ES-I3 (cell line): ENCODE measurements at regions not wholly inside any gene's neighbourhood (a gene's known extent, or its start where the extent isn't known, plus 50 kb on each side); places are given as distances from the start of the nearest gene placed in this dataset.

Experiments
- H3K36me3 ChIP-seq: 2 replicates; pipeline ENCODE4 v1.6.1; 2013; ENCODE audit warnings: mild to moderate bottlenecking, low read length, control low read depth, moderate library complexity; ENCODE audit not compliant: insufficient read depth
- H3K4me1 ChIP-seq: 2 replicates; pipeline ENCODE4 v1.6.1; 2013; ENCODE audit warnings: mild to moderate bottlenecking, control low read depth, low read length; ENCODE audit not compliant: insufficient read depth
- H3K9ac ChIP-seq: 2 replicates; pipeline ENCODE4 v1.6.1; 2013; ENCODE audit warnings: low read depth, mild to moderate bottlenecking, low read length, moderate library complexity
- H3K9me3 ChIP-seq: 2 replicates; pipeline ENCODE4 v1.6.1; 2013; ENCODE audit warnings: mild to moderate bottlenecking, low read length, moderate library complexity; ENCODE audit not compliant: control insufficient read depth, insufficient read depth

GRCh38 chr18:71541643-71542042 lies 1002.5 kb downstream of the CBLN2 start:
- H3K9me3 ChIP-seq, result no peaks in the 10 kb centered on the region
- no peaks in the 10 kb centered on the region for H3K36me3 ChIP-seq
- H3K4me1 ChIP-seq, result no peaks in the 10 kb centered on the region
- no peak overlapping the region for H3K9ac ChIP-seq

DNA sequence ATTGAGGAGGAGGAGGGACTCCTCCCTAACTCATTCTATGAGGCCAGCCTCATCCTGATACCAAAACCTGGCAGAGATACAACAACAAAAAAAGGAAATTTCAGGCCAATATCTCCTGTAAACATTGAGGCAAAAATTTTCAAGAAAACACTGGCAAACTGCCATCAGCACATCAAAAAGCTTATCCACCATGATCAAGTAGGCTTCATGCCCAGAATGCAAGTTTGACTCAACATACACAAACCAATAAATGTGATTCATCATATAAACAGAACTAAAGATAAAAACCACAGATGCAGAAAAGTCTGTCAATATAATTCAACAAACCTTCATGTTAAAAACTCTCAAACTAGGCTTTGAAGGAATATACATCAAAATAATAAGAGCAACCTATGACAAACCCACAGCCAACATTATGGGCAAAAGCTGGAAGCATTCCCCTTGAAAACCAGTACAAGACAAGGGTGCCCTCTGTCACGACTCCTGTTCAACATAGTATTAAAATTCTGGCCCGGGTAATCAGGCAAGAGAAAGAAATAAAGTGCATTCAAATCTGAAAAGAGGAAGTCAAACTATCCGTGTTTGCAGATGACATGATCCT lies 1014.3 kb downstream of the CBLN2 start:
- Histone ChIP-seq H3K9me3 (no peaks in the 10 kb centered on the region), H3K4me1 (no peaks in the 10 kb centered on the region), H3K9ac (no peak overlapping the region), H3K36me3 (no peaks in the 10 kb centered on the region)

DNA sequence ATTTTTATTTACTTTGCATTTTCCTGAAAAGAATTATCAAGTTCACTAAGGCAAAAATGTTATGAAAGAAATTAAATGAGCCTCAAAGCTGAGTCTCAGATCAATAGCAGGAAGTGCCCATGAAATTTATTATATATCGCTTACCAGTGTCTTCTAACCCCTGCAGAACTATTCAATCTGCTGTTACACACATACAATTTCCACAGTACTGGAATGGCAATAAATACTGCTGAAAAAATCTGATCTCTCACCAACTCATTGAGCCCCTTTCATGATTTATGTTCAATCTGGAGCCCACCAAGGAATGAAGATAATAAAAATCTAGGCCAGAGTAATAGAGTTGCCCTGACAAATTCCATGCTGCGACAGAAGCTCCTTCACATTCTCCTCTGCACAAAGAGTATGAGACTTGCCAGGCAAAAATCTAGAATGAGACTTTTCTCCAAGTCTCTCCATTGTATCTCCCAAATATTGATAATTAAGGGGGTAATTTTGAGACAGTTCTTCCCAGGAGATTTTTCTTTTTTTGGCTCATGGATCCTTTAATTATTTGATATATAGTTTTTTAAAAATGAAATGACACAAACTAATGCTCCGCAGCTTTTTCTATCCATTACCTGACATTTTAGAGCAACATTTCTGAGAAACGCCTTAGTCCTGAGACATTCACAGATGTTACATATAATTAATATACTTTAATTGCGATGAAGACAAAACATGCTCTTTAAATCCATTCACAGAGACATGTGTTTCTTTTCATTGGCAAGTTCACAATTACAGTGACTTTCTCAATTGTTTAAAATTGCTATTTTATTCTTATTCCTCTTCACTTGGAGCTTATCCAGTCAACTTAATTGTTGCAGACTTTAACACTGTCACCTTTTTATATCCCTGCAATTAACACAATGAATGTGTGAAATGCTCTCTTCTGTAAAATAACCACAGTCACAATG lies 1020.4 kb downstream of the CBLN2 start:
- Histone ChIP-seq H3K36me3 (no peaks in the 10 kb centered on the region), H3K9ac (no peak overlapping the region), H3K9me3 (no peaks in the 10 kb centered on the region), H3K4me1 (no peaks in the 10 kb centered on the region)

GRCh38 chr18:71505526-71505925 lies 1038.6 kb downstream of the CBLN2 start:
- H3K9me3 ChIP-seq, result no peaks in the 10 kb centered on the region

GRCh38 chr18:71503222-71503621 lies 1040.9 kb downstream of the CBLN2 start:
- H3K4me1 ChIP-seq, result no peaks in the 10 kb centered on the region
- H3K9me3 ChIP-seq, result no peaks in the 10 kb centered on the region
- no peak overlapping the region for H3K9ac ChIP-seq
- H3K36me3 ChIP-seq, result no peaks in the 10 kb centered on the region

More at GRCh38 chr18:71505526-71505925, 1038.6 kb downstream of the CBLN2 start:
- no peaks in the 10 kb centered on the region for H3K36me3 ChIP-seq
- H3K4me1 ChIP-seq, result no peaks in the 10 kb centered on the region
- no peak overlapping the region for H3K9ac ChIP-seq

DNA sequence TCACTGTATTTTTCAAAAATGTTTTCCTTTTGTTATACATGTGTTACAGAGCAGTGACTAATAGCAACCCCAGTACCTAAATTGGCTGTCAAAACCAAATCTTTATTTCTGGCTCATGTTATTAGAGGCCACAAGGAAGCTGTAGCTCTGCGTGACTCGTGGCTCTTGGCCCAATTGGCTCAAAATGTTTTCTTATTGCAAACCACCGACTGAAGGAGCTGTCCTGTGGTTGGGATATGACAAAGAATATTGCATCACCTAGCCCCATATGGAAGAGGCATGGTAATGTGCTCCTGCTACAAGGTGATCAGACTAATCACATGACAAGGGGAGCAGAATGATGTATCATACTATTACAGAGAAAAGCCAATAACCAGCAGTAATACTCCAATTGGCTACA lies 1058.5 kb downstream of the CBLN2 start:
- no peaks in the 10 kb centered on the region for H3K4me1 ChIP-seq
- H3K9me3 ChIP-seq, result no peaks in the 10 kb centered on the region
- no peak overlapping the region for H3K9ac ChIP-seq
- no peaks in the 10 kb centered on the region for H3K36me3 ChIP-seq

- no peaks in the 10 kb centered on the region for H3K36me3 ChIP-seq
- no peak overlapping the region for H3K9ac ChIP-seq
These were observed 1072.0 kb downstream of the CBLN2 start for GRCh38 chr18:71471963-71472725.

DNA sequence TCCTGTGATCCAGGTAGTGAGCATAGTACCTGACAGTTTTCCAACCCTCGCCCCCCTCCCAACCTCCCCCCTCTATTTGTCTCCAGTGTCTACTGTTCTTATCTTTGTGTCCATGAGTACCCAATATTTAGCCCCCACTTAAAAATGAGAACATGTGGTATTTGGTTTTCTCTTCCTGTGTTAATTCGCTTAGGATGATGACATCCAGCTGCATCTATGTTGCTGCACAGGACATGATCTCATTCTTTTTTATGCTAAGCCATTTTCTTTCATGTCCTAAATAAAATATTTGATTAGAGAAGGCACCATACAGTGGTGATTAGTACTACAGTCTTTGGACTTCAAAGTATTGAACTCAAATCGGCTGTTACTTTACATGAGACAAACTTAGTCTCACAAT lies 1087.9 kb downstream of the CBLN2 start:
- Histone ChIP-seq H3K36me3 (no peaks in the 10 kb centered on the region), H3K9me3 (no peaks in the 10 kb centered on the region), H3K9ac (no peak overlapping the region), H3K4me1 (no peaks in the 10 kb centered on the region)

More at GRCh38 chr18:71471963-71472725, 1072.0 kb downstream of the CBLN2 start:
- Histone ChIP-seq H3K9me3 (no peaks in the 10 kb centered on the region), H3K4me1 (no peaks in the 10 kb centered on the region)

GRCh38 chr18:71450257-71450656 lies 1093.9 kb downstream of the CBLN2 start:
- Histone ChIP-seq H3K36me3 (no peaks in the 10 kb centered on the region), H3K9ac (no peak overlapping the region), H3K9me3 (no peaks in the 10 kb centered on the region), H3K4me1 (no peaks in the 10 kb centered on the region)

- Histone ChIP-seq H3K36me3 (no peaks in the 10 kb centered on the region), H3K9ac (no peak overlapping the region), H3K4me1 (no peaks in the 10 kb centered on the region), H3K9me3 (no peaks in the 10 kb centered on the region)
These were observed 1100.2 kb downstream of the CBLN2 start for GRCh38 chr18:71443706-71444480.

DNA sequence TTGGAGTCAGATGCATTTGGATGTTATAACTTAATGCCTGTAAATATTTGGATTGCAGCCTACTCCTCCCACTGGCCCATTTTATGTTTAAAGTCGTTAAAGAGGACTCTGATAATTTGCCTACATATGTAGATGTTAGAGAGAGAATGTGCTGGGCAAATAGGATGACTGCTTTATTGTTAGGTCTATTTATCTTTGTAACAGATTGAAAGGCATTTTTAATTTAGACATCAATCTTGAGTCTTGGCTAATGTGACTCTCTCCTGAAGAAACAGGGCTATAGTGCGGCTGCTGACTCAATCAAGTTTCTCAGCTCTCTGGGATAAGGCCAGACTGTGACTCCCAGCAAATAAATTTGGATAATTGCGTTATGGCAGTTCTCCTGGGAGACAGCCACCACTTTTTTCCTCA lies 1101.4 kb downstream of the CBLN2 start:
- H3K9ac ChIP-seq, result no peak overlapping the region
- H3K9me3 ChIP-seq, result no peaks in the 10 kb centered on the region
- H3K36me3 ChIP-seq, result no peaks in the 10 kb centered on the region
- H3K4me1 ChIP-seq, result no peaks in the 10 kb centered on the region

DNA sequence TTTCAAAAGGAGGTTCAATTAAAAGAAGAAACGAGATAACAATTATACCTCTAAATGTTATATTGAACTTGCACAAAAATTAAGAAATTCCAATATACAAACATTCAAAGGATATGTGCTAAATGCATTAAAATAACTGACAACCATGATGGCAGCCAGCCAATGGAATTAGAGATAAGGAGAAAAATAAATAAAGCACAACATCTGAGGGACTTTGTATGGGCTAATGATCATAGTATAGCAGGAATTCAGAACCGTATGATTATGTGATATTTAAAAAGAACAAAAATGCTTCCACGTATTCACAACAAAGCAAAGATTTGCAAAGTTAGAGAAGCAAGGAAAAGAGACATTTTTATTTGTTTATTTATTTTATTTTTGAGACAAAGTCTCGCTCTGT lies 1103.0 kb downstream of the CBLN2 start:
- no peaks in the 10 kb centered on the region for H3K36me3 ChIP-seq
- no peaks in the 10 kb centered on the region for H3K9me3 ChIP-seq
- H3K4me1 ChIP-seq, result no peaks in the 10 kb centered on the region
- no peak overlapping the region for H3K9ac ChIP-seq

GRCh38 chr18:71437511-71437910 lies 1106.6 kb downstream of the CBLN2 start:
- Histone ChIP-seq H3K9me3 (no peaks in the 10 kb centered on the region), H3K36me3 (no peaks in the 10 kb centered on the region), H3K4me1 (no peaks in the 10 kb centered on the region), H3K9ac (no peak overlapping the region)

GRCh38 chr18:71433373-71433772 lies 1110.8 kb downstream of the CBLN2 start:
- H3K9ac ChIP-seq, result no peak overlapping the region
- no peaks in the 10 kb centered on the region for H3K36me3 ChIP-seq
- no peaks in the 10 kb centered on the region for H3K9me3 ChIP-seq
- no peaks in the 10 kb centered on the region for H3K4me1 ChIP-seq
